Naive thymus-derived CD4-positive, alpha-beta T cell (primary cell): ENCODE measurements at regions not wholly inside any gene's neighbourhood (a gene's known extent, or its start where the extent isn't known, plus 50 kb on each side); places are given as distances from the start of the nearest gene placed in this dataset.

Experiments
- ATAC-seq: fragments of 150-1000 bp; cut with Tn5 transposase; 2 replicates; pipeline ENCODE4 v1.10.0; 2021; ENCODE audit warnings: mild to moderate bottlenecking, moderate library complexity
- CTCF ChIA-PET: fragments of 350-600 bp; sonication (Branson Sonifier 250); formaldehyde crosslinking; loops from one replicate; lab custom pipeline; 2021; ENCODE audit warnings: antibody characterized with exemption; lab: Charles Lee
- POLR2A ChIA-PET: fragments of 350-600 bp; sonication (Branson Sonifier 250); formaldehyde crosslinking; loops from one replicate; lab custom pipeline; 2021; ENCODE audit warnings: antibody characterized with exemption, inconsistent platforms; lab: Charles Lee
- DNase-seq, 9 donors: peaks; one replicate each; pipeline versions ENCODE4 v3.0.0 to v3.0.0-alpha.2; 2020 to 2022; ENCODE audit warnings: mixed read lengths in 1 of 9
- H3K27ac ChIP-seq: one replicate; pipeline ENCODE4 v1.7.0; 2013; ENCODE audit warnings: mild to moderate bottlenecking, low read depth, low read length, moderate library complexity
- H3K27me3 ChIP-seq, 2 donors: one replicate each; pipeline ENCODE4 v1.7.0; 2013; ENCODE audit warnings: low read length in 2 of 2, mild to moderate bottlenecking in 2 of 2, moderate library complexity in 2 of 2; ENCODE audit not compliant: control insufficient read depth in 2 of 2, insufficient read depth in 2 of 2
- H3K36me3 ChIP-seq, 3 experiments: 1 replicate in 2 of 3; 2 replicates in 1 of 3; pipeline ENCODE4 v1.7.0; 2013; ENCODE audit warnings: low read length in 3 of 3, mild to moderate bottlenecking in 3 of 3, moderate library complexity in 1 of 3; ENCODE audit not compliant: insufficient read depth in 3 of 3, control insufficient read depth in 2 of 3
- H3K4me1 ChIP-seq, 2 donors: one replicate each; pipeline ENCODE4 v1.7.0; 2013; ENCODE audit warnings: low read length in 2 of 2, mild to moderate bottlenecking in 2 of 2, moderate library complexity in 1 of 2; ENCODE audit not compliant: control insufficient read depth in 2 of 2, insufficient read depth in 2 of 2
- H3K4me3 ChIP-seq: 2 replicates; pipeline ENCODE4 v1.7.0; 2013; ENCODE audit warnings: mild to moderate bottlenecking, low read length
- H3K9me3 ChIP-seq, 3 experiments: 1 replicate in 2 of 3; 2 replicates in 1 of 3; pipeline ENCODE4 v1.7.0; 2013; ENCODE audit warnings: low read length in 3 of 3; ENCODE audit not compliant: control insufficient read depth in 2 of 3
- H3K27ac Mint-ChIP-seq, 9 donors: one replicate each; pipeline ENCODE4 v1.8.0; 2020 to 2022; ENCODE audit warnings: mixed read lengths in 9 of 9, mild to moderate bottlenecking in 8 of 9, moderate library complexity in 5 of 9, inconsistent platforms in 2 of 9
- H3K27me3 Mint-ChIP-seq, 5 donors: one replicate each; pipeline ENCODE4 v1.8.0; 2021 to 2022; ENCODE audit warnings: mixed read lengths in 5 of 5, mild to moderate bottlenecking in 1 of 5
- H3K36me3 Mint-ChIP-seq, 5 donors: one replicate each; pipeline ENCODE4 v1.8.0; 2020 to 2022; ENCODE audit warnings: mixed read lengths in 5 of 5, mild to moderate bottlenecking in 3 of 5, inconsistent platforms in 1 of 5
- H3K4me1 Mint-ChIP-seq, 7 donors: one replicate each; pipeline ENCODE4 v1.8.0; 2020 to 2022; ENCODE audit warnings: mixed read lengths in 7 of 7, mild to moderate bottlenecking in 3 of 7, inconsistent platforms in 1 of 7
- H3K4me3 Mint-ChIP-seq, 10 donors: one replicate each; pipeline ENCODE4 v1.8.0; 2020 to 2022; ENCODE audit warnings: mild to moderate bottlenecking in 10 of 10, mixed read lengths in 10 of 10, moderate library complexity in 6 of 10, inconsistent platforms in 2 of 10
- H3K9me3 Mint-ChIP-seq, 11 donors: one replicate each; pipeline ENCODE4 v1.8.0; 2020 to 2022; ENCODE audit warnings: mixed read lengths in 11 of 11, mild to moderate bottlenecking in 4 of 11, inconsistent platforms in 1 of 11, moderate library complexity in 1 of 11
- intact Hi-C, 2 donors: fragments of 100-400 bp; cut with micrococcal nuclease; formaldehyde crosslinking; loops; one replicate each; pipeline ENCODE4 v1.15.1; 2023

GRCh38 chr12:127205781-127206555 lies 1061.0 kb upstream of the TMEM132C start:
- H3K4me3 Mint-ChIP-seq = no peak overlapping the region
- H3K36me3 Mint-ChIP-seq = no peaks in the 10 kb centered on the region
- ChIA-PET CTCF (no interaction called here), POLR2A (interaction anchor here (0.6 kb wide), 1 partner anchor 8 kb away, joined by 4 read pairs; no protein-coding TSS in a partner anchor)
- peaks cover 0 to 7% (median 0%) of the 10 kb centered on the region in 11 donors for H3K9me3 Mint-ChIP-seq
- no peaks in the 10 kb centered on the region for H3K36me3 ChIP-seq
- peaks cover 0 to 22% (median 18%) of the 10 kb centered on the region in 5 donors for H3K27me3 Mint-ChIP-seq
- H3K4me1 ChIP-seq = no peaks in the 10 kb centered on the region
- intact Hi-C loops = no loop called here
- DNase-seq = no peak
- H3K27ac ChIP-seq = no peak overlapping the region
- no peaks in the 10 kb centered on the region for H3K4me1 Mint-ChIP-seq
- no peak overlapping the region for H3K4me3 ChIP-seq
- no peaks in the 10 kb centered on the region for H3K27me3 ChIP-seq
- no peaks in the 10 kb centered on the region for H3K9me3 ChIP-seq
- ATAC-seq = no peak
- H3K27ac Mint-ChIP-seq = no peak overlapping the region

GRCh38 chr12:127209318-127209717 lies 1057.7 kb upstream of the TMEM132C start:
- H3K9me3 ChIP-seq = no peaks in the 10 kb centered on the region
- H3K4me3 ChIP-seq = no peak overlapping the region
- no peak for DNase-seq
- no peaks in the 10 kb centered on the region for H3K27me3 ChIP-seq
- intact Hi-C loops = no loop called here
- Mint-ChIP-seq H3K4me3 (no peak overlapping the region), H3K9me3 (peaks cover 0 to 6% (median 1%) of the 10 kb centered on the region in 11 donors), H3K27ac (no peak overlapping the region), H3K27me3 (peaks cover 3 to 20% (median 6%) of the 10 kb centered on the region in 5 donors), H3K4me1 (no peaks in the 10 kb centered on the region), H3K36me3 (peaks cover 0 to 3% (median 0%) of the 10 kb centered on the region in 5 donors)
- ATAC-seq = no peak
- POLR2A ChIA-PET = no interaction called here
- no peaks in the 10 kb centered on the region for H3K4me1 ChIP-seq
- CTCF ChIA-PET = no interaction called here
- no peak overlapping the region for H3K27ac ChIP-seq
- no peaks in the 10 kb centered on the region for H3K36me3 ChIP-seq

DNA sequence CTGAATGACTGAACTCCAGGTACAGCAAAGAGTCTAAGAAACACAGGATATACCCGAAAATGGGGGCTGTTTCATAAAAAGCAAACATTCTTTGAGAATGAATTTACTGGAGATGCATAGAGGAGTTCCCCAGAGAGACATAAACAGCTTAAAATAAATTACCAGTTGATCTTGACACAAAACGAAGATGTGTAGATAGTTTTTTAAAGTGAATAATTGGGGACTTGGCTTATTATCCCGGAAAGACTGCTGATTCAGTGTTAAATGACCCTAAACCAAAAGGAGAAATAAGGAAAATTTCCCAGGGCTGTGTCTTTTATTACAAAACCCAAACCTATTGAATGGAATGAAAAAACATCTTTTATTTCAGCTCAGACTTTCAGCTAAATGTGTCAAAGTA lies 1052.8 kb upstream of the TMEM132C start:
- intact Hi-C loops = no loop called here
- ChIA-PET CTCF (no interaction called here), POLR2A (interaction anchor here (0.6 kb wide), 1 partner anchor 9 kb away, joined by 4 read pairs; no protein-coding TSS in a partner anchor)
- H3K4me3 Mint-ChIP-seq = no peak overlapping the region
- DNase-seq (no peak), ATAC-seq (no peak)
- H3K27ac Mint-ChIP-seq = no peak overlapping the region
- H3K36me3 Mint-ChIP-seq = peaks cover 0 to 3% (median 0%) of the 10 kb centered on the region in 5 donors
- peaks cover 0 to 10% (median 2%) of the 10 kb centered on the region in 11 donors for H3K9me3 Mint-ChIP-seq
- no peaks in the 10 kb centered on the region for H3K4me1 Mint-ChIP-seq
- no peaks in the 10 kb centered on the region for H3K4me1 ChIP-seq
- no peaks in the 10 kb centered on the region for H3K36me3 ChIP-seq
- no peaks in the 10 kb centered on the region for H3K9me3 ChIP-seq
- no peak overlapping the region for H3K27ac ChIP-seq
- no peak overlapping the region for H3K4me3 ChIP-seq
- H3K27me3 ChIP-seq = no peaks in the 10 kb centered on the region
- peaks cover 0 to 22% (median 4%) of the 10 kb centered on the region in 5 donors for H3K27me3 Mint-ChIP-seq

DNA sequence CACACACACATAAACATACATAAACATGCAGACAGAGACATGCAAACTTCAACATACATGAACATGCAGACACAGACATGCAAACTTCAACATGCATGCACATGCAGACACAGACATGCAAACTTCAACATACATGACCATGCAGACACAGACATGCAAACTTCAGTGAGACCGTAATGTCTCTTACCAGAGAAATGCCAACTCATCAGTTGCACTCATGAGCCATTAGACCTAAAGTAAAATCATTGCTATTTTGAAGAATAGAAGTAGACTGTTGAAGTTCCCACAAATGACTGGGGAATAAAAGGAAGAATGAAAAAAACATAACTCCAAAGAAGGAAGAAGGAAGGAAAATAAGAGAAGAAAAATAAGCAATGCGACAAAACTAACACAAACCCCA lies 1044.0 kb upstream of the TMEM132C start:
- no peak for DNase-seq
- ChIA-PET CTCF (no interaction called here), POLR2A (no interaction called here)
- Histone ChIP-seq H3K4me1 (no peaks in the 10 kb centered on the region), H3K9me3 (no peaks in the 10 kb centered on the region), H3K27ac (no peak overlapping the region), H3K36me3 (no peaks in the 10 kb centered on the region), H3K27me3 (no peaks in the 10 kb centered on the region), H3K4me3 (no peak overlapping the region)
- H3K36me3 Mint-ChIP-seq = no peaks in the 10 kb centered on the region
- H3K4me3 Mint-ChIP-seq = no peak overlapping the region
- ATAC-seq = no peak
- H3K9me3 Mint-ChIP-seq = peaks cover 0 to 3% (median 0%) of the 10 kb centered on the region in 11 donors
- H3K4me1 Mint-ChIP-seq = no peaks in the 10 kb centered on the region
- peaks cover 0 to 29% (median 16%) of the 10 kb centered on the region in 5 donors for H3K27me3 Mint-ChIP-seq
- no peak overlapping the region for H3K27ac Mint-ChIP-seq
- intact Hi-C loops = no loop called here

- peaks cover 0 to 31% (median 21%) of the 10 kb centered on the region in 5 donors for H3K27me3 Mint-ChIP-seq
- intact Hi-C loops = no loop called here
- ChIA-PET POLR2A (no interaction called here), CTCF (no interaction called here)
- DNase-seq (no peak), ATAC-seq (no peak)
- H3K27ac Mint-ChIP-seq = no peak overlapping the region
- H3K27ac ChIP-seq = no peak overlapping the region
- no peaks in the 10 kb centered on the region for H3K9me3 ChIP-seq
- peaks cover 0 to 3% (median 0%) of the 10 kb centered on the region in 11 donors for H3K9me3 Mint-ChIP-seq
- no peak overlapping the region for H3K4me3 Mint-ChIP-seq
- H3K36me3 Mint-ChIP-seq = no peaks in the 10 kb centered on the region
- no peaks in the 10 kb centered on the region for H3K4me1 Mint-ChIP-seq
- H3K27me3 ChIP-seq = no peaks in the 10 kb centered on the region
- no peaks in the 10 kb centered on the region for H3K4me1 ChIP-seq
- no peaks in the 10 kb centered on the region for H3K36me3 ChIP-seq
- no peak overlapping the region for H3K4me3 ChIP-seq
These were observed 1043.2 kb upstream of the TMEM132C start for GRCh38 chr12:127223731-127224130.

DNA sequence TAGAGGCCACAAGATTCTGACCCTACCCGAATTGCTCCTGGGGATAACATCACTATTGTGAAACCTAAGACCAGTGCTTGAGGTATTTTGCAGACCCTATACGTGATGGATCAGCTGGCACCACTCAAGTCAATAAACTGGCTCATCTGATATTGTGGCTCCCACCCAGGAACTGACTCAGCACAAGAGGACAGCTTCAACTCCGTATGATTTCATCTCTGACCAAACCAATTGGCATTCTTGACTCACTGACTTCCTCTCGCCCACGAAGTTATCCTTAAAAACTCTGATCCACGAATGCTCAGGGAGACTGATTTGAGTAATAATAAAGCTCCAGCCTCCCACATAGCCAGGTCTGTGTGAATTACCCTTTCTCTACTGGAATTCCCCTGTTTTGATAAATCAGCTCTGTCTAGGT lies 1036.1 kb upstream of the TMEM132C start:
- no peak overlapping the region for H3K4me3 Mint-ChIP-seq
- DNase-seq = no peak
- ATAC-seq = no peak
- Histone ChIP-seq H3K27ac (no peak overlapping the region), H3K9me3 (no peaks in the 10 kb centered on the region), H3K4me3 (no peak overlapping the region), H3K36me3 (no peaks in the 10 kb centered on the region), H3K27me3 (peaks cover 0 to 2% of the 10 kb centered on the region in 2 donors), H3K4me1 (no peaks in the 10 kb centered on the region)
- intact Hi-C loops = no loop called here
- ChIA-PET CTCF (no interaction called here), POLR2A (no interaction called here)
- H3K27me3 Mint-ChIP-seq = peaks cover 0 to 27% (median 11%) of the 10 kb centered on the region in 5 donors
- no peaks in the 10 kb centered on the region for H3K36me3 Mint-ChIP-seq
- peaks cover 0 to 3% (median 0%) of the 10 kb centered on the region in 11 donors for H3K9me3 Mint-ChIP-seq
- no peak overlapping the region for H3K27ac Mint-ChIP-seq
- no peaks in the 10 kb centered on the region for H3K4me1 Mint-ChIP-seq

DNA sequence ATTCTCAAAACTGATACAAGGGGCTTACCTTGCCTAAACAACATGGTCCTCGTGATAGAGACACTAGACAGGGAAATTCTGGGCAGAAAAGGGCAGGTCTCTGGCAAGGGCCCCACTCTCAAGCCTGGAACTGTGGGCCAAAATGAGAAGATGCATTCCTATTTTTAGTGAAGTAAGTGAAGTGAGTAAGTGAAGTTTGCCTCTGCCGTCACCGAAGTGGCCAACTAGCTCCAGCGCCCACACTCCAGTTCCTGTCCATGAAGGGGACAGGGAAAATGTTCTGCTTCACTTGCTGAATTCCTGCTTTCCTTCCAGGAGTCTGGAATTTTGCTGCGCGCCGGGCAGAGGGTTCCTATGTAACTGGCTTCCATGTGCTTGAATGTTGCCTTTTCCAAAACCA lies 1035.6 kb upstream of the TMEM132C start:
- intact Hi-C loops = no loop called here
- H3K4me1 ChIP-seq = no peaks in the 10 kb centered on the region
- CTCF ChIA-PET = no interaction called here
- no peaks in the 10 kb centered on the region for H3K9me3 ChIP-seq
- POLR2A ChIA-PET = no interaction called here
- H3K36me3 ChIP-seq = no peaks in the 10 kb centered on the region
- Mint-ChIP-seq H3K27ac (no peak overlapping the region), H3K4me1 (no peaks in the 10 kb centered on the region), H3K4me3 (no peak overlapping the region), H3K27me3 (peaks cover 0 to 24% (median 10%) of the 10 kb centered on the region in 5 donors), H3K36me3 (no peaks in the 10 kb centered on the region), H3K9me3 (peaks cover 0 to 3% (median 0%) of the 10 kb centered on the region in 11 donors)
- H3K4me3 ChIP-seq = no peak overlapping the region
- peaks cover 0 to 2% of the 10 kb centered on the region in 2 donors for H3K27me3 ChIP-seq
- DNase-seq (no peak), ATAC-seq (no peak)
- no peak overlapping the region for H3K27ac ChIP-seq
